GM12878 (cell line): ENCODE measurements at regions not wholly inside any gene's neighbourhood (a gene's known extent, or its start where the extent isn't known, plus 50 kb on each side); places are given as distances from the start of the nearest gene placed in this dataset.

Experiments used
- ATAC-seq: fragments of 200-7000 bp; cut with Tn5 transposase; 3 replicates; pipeline ENCODE4 v1.9.1; 2020; ENCODE audit warnings: mild to moderate bottlenecking, moderate library complexity
- BruUV-seq: library from RNA; stranded (reverse); fragments of 400-500 nt; replicated peaks from 2 replicates; lab custom pipeline; 2021; lab: Mats Ljungman, UMichigan
- CTCF ChIA-PET: fragments of 300-600 bp; sonication (Branson Sonifier 250); formaldehyde crosslinking; extraction: SDS; loops from one replicate; lab custom pipeline; 2021; ENCODE audit warnings: inconsistent platforms; lab: Yijun Ruan, JAX
- POLR2A ChIA-PET: fragments of 350-600 bp; formaldehyde crosslinking; extraction: SDS; loops from one replicate; lab custom pipeline; 2021; ENCODE audit warnings: inconsistent platforms; lab: Charles Lee
- RAD21 ChIA-PET: fragments of 300-600 bp; sonication (Branson Sonifier 250); formaldehyde crosslinking; loops from one replicate; lab custom pipeline; 2023; ENCODE audit warnings: antibody characterized with exemption; ENCODE audit not compliant: unreplicated experiment; lab: Charles Lee
- SMC1A ChIA-PET: fragments of 300-600 bp; sonication (Branson Sonifier 250); formaldehyde crosslinking; loops from one replicate; lab custom pipeline; 2023; ENCODE audit not compliant: unreplicated experiment, uncharacterized antibody; lab: Charles Lee
- DNase-seq: peaks from one replicate; pipeline ENCODE4 v3.0.0-alpha.2; 2011; ENCODE audit warnings: low read depth, low spot score
- FAIRE-seq: peaks from 3 replicates; lab custom pipeline; 2011; peaks lifted over from hg19 to GRCh38; lab: Jason Lieb, UNC
- H2AFZ ChIP-seq: 2 replicates; pipeline ENCODE4 v1.6.0; 2011; ENCODE audit warnings: low read depth, low read length, control low read depth; ENCODE audit not compliant: control insufficient read depth
- H3K27ac ChIP-seq: 2 replicates; pipeline ENCODE4 v1.5.1; 2011; ENCODE audit warnings: control low read depth; ENCODE audit not compliant: control insufficient read depth, insufficient read depth
- H3K27me3 ChIP-seq, 2 experiments: replicated peaks in 1 of 2; 2 replicates each; pipeline versions ENCODE4 v1.6.0 to v1.6.1; 2011; ENCODE audit warnings: low read length in 1 of 2; ENCODE audit not compliant: control insufficient read depth in 2 of 2, insufficient read depth in 2 of 2
- H3K36me3 ChIP-seq, 2 experiments: 2 replicates each; pipeline ENCODE4 v1.5.1; 2011; ENCODE audit warnings: low read length in 1 of 2; ENCODE audit not compliant: control insufficient read depth in 2 of 2, insufficient read depth in 2 of 2
- H3K4me1 ChIP-seq: 2 replicates; pipeline ENCODE4 v1.6.1; 2011; ENCODE audit warnings: mild to moderate bottlenecking, low read length, moderate library complexity, mixed read lengths; ENCODE audit not compliant: control insufficient read depth, insufficient read depth
- H3K4me2 ChIP-seq: 2 replicates; pipeline ENCODE4 v1.6.0; 2011; ENCODE audit warnings: control low read depth; ENCODE audit not compliant: control insufficient read depth, insufficient read depth
- H3K4me3 ChIP-seq: fragments of 200-600 bp; sonication (generic); 2 replicates; pipeline ENCODE4 v1.5.1; 2016
- H3K79me2 ChIP-seq: 2 replicates; pipeline ENCODE4 v1.6.0; 2011; ENCODE audit warnings: low read length; ENCODE audit not compliant: control insufficient read depth, insufficient read depth
- H3K9ac ChIP-seq: 2 replicates; pipeline ENCODE4 v1.8.0; 2011; ENCODE audit warnings: low read length, control low read depth, mixed read lengths; ENCODE audit not compliant: control insufficient read depth, insufficient read depth
- H3K9me3 ChIP-seq: replicated peaks from 3 replicates; pipeline ENCODE4 v1.5.1; 2011; ENCODE audit warnings: mild to moderate bottlenecking, low read length; ENCODE audit not compliant: control insufficient read depth, insufficient read depth
- H4K20me1 ChIP-seq: 2 replicates; pipeline ENCODE4 v1.6.0; 2011; ENCODE audit not compliant: control insufficient read depth, insufficient read depth
- BACH1 ChIP-seq: fragments of 450-650 bp; IDR thresholded peaks from 2 replicates; pipeline ENCODE4 v1.6.1; 2017; ENCODE audit warnings: mild to moderate bottlenecking, borderline replicate concordance
- BMI1 ChIP-seq: fragments of 450-650 bp; IDR thresholded peaks from 2 replicates; pipeline ENCODE4 v1.6.1; 2016; ENCODE audit warnings: mild to moderate bottlenecking, moderate library complexity, borderline replicate concordance
- CEBPZ ChIP-seq: fragments of 150-350 bp; IDR thresholded peaks from 2 replicates; pipeline ENCODE4 v1.6.1; 2016; ENCODE audit warnings: low read depth, low read length
- FOXK2 ChIP-seq: fragments of 450-650 bp; IDR thresholded peaks from 2 replicates; pipeline ENCODE4 v1.6.1; 2017; ENCODE audit warnings: mild to moderate bottlenecking, moderate library complexity
- MTA3 ChIP-seq: IDR thresholded peaks from 2 replicates; pipeline ENCODE4 v1.6.1; 2012; ENCODE audit warnings: low read length, inconsistent platforms, borderline replicate concordance
- ZNF207 ChIP-seq: fragments of 450-650 bp; IDR thresholded peaks from 2 replicates; pipeline ENCODE4 v1.6.1; 2014; ENCODE audit warnings: antibody characterized with exemption, mild to moderate bottlenecking, borderline replicate concordance
- ZNF622 ChIP-seq: fragments of 450-650 bp; IDR thresholded peaks from 2 replicates; pipeline ENCODE4 v1.6.1; 2017; ENCODE audit warnings: mild to moderate bottlenecking, inconsistent platforms
- in situ Hi-C: fragments of 300-500 bp; cut with MboI; formaldehyde crosslinking; loops from 9 replicates; pipeline ENCODE4 v1.14.3; 2018; ENCODE audit warnings: mixed read lengths
- intact Hi-C: fragments of 100-400 bp; cut with micrococcal nuclease; formaldehyde crosslinking; loops from one replicate; pipeline ENCODE4 v1.14.2; 2022; ENCODE audit not compliant: unreplicated experiment

- TF ChIP-seq CEBPZ (no peak), BACH1 (no peak), ZNF207 (no peak)
Measured at GRCh38 chr11:104699981-104700380, 198.3 kb downstream of the CASP12 start (continued).

GRCh38 chr11:104695065-104695463 is 203.2 kb downstream of the CASP12 start:
- Histone ChIP-seq H3K27ac (no peak overlapping the region), H2AFZ (no peak overlapping the region), H3K4me3 (no peak overlapping the region), H3K27me3 (no peaks in the 10 kb centered on the region), H3K4me2 (no peak overlapping the region), H4K20me1 (no peaks in the 10 kb centered on the region), H3K9ac (no peak overlapping the region), H3K9me3 (no peaks in the 10 kb centered on the region), H3K79me2 (no peaks in the 10 kb centered on the region), H3K4me1 (no peaks in the 10 kb centered on the region), H3K36me3 (no peaks in the 10 kb centered on the region)
- SMC1A ChIA-PET, result no interaction called here
- RAD21 ChIA-PET, result no interaction called here
- CTCF ChIA-PET, result no interaction called here
- DNase-seq (no peak), ATAC-seq (no peak), FAIRE-seq (no peak)
- TF ChIP-seq ZNF622 (no peak), MTA3 (no peak), FOXK2 (no peak), BMI1 (no peak)
- intact Hi-C loops, result no loop called here
- no TSS peak for BruUV-seq
- in situ Hi-C loops, result no loop called here
- POLR2A ChIA-PET, result no interaction called here
